ENCODE measurements at regions not wholly inside any gene's neighbourhood (a gene's known extent, or its start where the extent isn't known, plus 50 kb on each side); places are given as distances from the start of the nearest gene placed in this dataset.

- Histone ChIP-seq H4K20me1 (replicated peaks in 1 of 2; ENCODE audit: control insufficient read depth in 1 of 2, insufficient read depth in 2 of 2, low read length in 2 of 2) (no peaks in the 10 kb centered on the region), H4K91ac (replicated peaks; ENCODE audit: insufficient read length, low read length) (no peak overlapping the region), H3K4ac (replicated peaks; ENCODE audit: insufficient read length, low read depth, low read length) (no peak overlapping the region), H3K4me3 (ENCODE audit: extremely low read depth in 1 of 4, insufficient read depth in 2 of 4, low read depth in 3 of 4, low read length in 4 of 4) (no peak overlapping the region), H3K27ac (ENCODE audit: low read depth, low read length) (no peak overlapping the region), H3K36me3 (ENCODE audit: control insufficient read depth in 2 of 4, insufficient read depth in 4 of 4, low read length in 3 of 4) (no peaks in the 10 kb centered on the region), H2BK5ac (ENCODE audit: low read depth, low read length) (no peak overlapping the region), H3K23ac (ENCODE audit: insufficient read length) (no peak overlapping the region), H2AFZ (ENCODE audit: low read length) (no peak overlapping the region), H4K5ac (ENCODE audit: insufficient read length, low read depth, low read length) (no peak overlapping the region), H2BK12ac (ENCODE audit: low read depth, low read length) (no peak overlapping the region), H2BK20ac (ENCODE audit: low read length) (no peak overlapping the region), H3K4me1 (replicated peaks in 1 of 4; ENCODE audit: control insufficient read depth in 3 of 4, insufficient read depth in 4 of 4, low read length in 3 of 4) (no peaks in the 10 kb centered on the region), H2AK5ac (ENCODE audit: low read depth, low read length) (no peak overlapping the region), H3K9ac (replicated peaks in 1 of 4; ENCODE audit: extremely low read depth in 1 of 4, low read depth in 3 of 4, low read length in 3 of 4) (no peak overlapping the region), H3K56ac (replicated peaks; ENCODE audit: insufficient read length, low read depth, low read length) (no peak overlapping the region), H2BK120ac (replicated peaks; ENCODE audit: low read depth, low read length) (no peak overlapping the region), H2BK15ac (ENCODE audit: low read length) (no peak overlapping the region), H3K9me3 (ENCODE audit: insufficient read depth in 2 of 2, low read depth in 1 of 2, low read length in 1 of 2) (no peaks in the 10 kb centered on the region), H3K14ac (ENCODE audit: insufficient read length) (no peak overlapping the region), H3K4me2 (ENCODE audit: insufficient read depth in 1 of 2, low read depth in 2 of 2, low read length in 2 of 2) (no peak overlapping the region), H3K79me2 (ENCODE audit: control insufficient read depth in 1 of 2, insufficient read depth in 2 of 2, low read length in 2 of 2) (no peaks in the 10 kb centered on the region), H3K23me2 (ENCODE audit: low read depth, low read length) (no peaks in the 10 kb centered on the region), H3K27me3 (replicated peaks in 1 of 4; ENCODE audit: control insufficient read depth in 3 of 4, extremely low read depth in 1 of 4, insufficient read depth in 3 of 4, low read length in 3 of 4) (no peaks in the 10 kb centered on the region), H3K79me1 (ENCODE audit: low read depth, low read length) (no peaks in the 10 kb centered on the region), H4K8ac (ENCODE audit: extremely low read depth, insufficient read depth, low read length) (no peak overlapping the region), H3K18ac (ENCODE audit: extremely low read depth, low read length) (no peak overlapping the region)
- no peak for FAIRE-seq
- ChIA-PET POLR2A (ENCODE audit: partially characterized antibody) (no interaction called here), CTCF (ENCODE audit: partially characterized antibody) (no interaction called here)
- 87% methylated on average over 2 of the region's 2 CpGs; no CpG with 5 or more reads in 1 of the 2 experiments for WGBS, 2 experiments (ENCODE audit: extremely low coverage in 1 of 2, insufficient coverage in 1 of 2, insufficient read length in 1 of 2, insufficient replicate concordance in 2 of 2, low coverage in 1 of 2, low lambda C conversion rate in 2 of 2, missing lambda C conversion rate in 1 of 2)
- TF ChIP-seq POLR2AphosphoS5 (IDR thresholded peaks at IDR 0.05; ENCODE audit: low read depth, low read length) (no peak), KDM4A (IDR thresholded peaks at IDR 0.05; ENCODE audit: low read depth, low read length, severe bottlenecking) (no peak), CEBPB (IDR thresholded peaks at IDR 0.05; ENCODE audit: low read depth, low read length) (no peak), SP4 (IDR thresholded peaks at IDR 0.05; ENCODE audit: low read length) (no peak), RAD21 (IDR thresholded peaks at IDR 0.05 in 1 of 2, conservative IDR thresholded peaks at IDR 0.05 in 1 of 2; ENCODE audit: low read depth in 2 of 2, low read length in 2 of 2) (no peak), TEAD4 (IDR thresholded peaks at IDR 0.05; ENCODE audit: low read depth, low read length) (no peak), POLR2A (IDR thresholded peaks at IDR 0.05; ENCODE audit: control extremely low read depth in 1 of 2, low read depth in 2 of 2, low read length in 2 of 2) (no peak), YY1 (IDR thresholded peaks at IDR 0.05; ENCODE audit: low read depth, low read length) (no peak)
- no peak for DNase-seq (ENCODE audit: low read depth in 1 of 2, low spot score in 2 of 2)
Measured at GRCh38 chr6:160832422-160832821, 130.4 kb downstream of the PLG start.
